ENCODE measurements at regions not wholly inside any gene's neighbourhood (a gene's known extent, or its start where the extent isn't known, plus 50 kb on each side); places are given as distances from the start of the nearest gene placed in this dataset.

- TF ChIP-seq CTCF (conservative IDR thresholded peaks at IDR 0.05) (no peak), ZFX (IDR thresholded peaks at IDR 0.05) (no peak)
Measured at GRCh38 chr13:77387607-77388200, 60.8 kb upstream of the MYCBP2 start.

Measured in C4-2B (cell line).